ENCODE measurements at regions not wholly inside any gene's neighbourhood (a gene's known extent, or its start where the extent isn't known, plus 50 kb on each side); places are given as distances from the start of the nearest gene placed in this dataset.

- FAIRE-seq, result no peak
- POLR2A ChIA-PET, result no interaction called here
- Histone ChIP-seq H3K4me2 (no peak overlapping the region), H3K27ac (no peak overlapping the region), H3K4me1 (no peaks in the 10 kb centered on the region), H3K9me3 (no peaks in the 10 kb centered on the region), H3K4me3 (no peak overlapping the region)
- ATAC-seq, result no peak
- no peak for DNase-seq (ENCODE audit: low read depth in 1 of 2, low spot score in 1 of 2)
- WGBS (ENCODE audit: missing lambda C conversion rate), result 44% methylated on average over 3 of the region's 3 CpGs
- no peak for TF ChIP-seq REST (IDR thresholded peaks at IDR 0.05)
- TF ChIP-seq ZFP36 (IDR thresholded peaks at IDR 0.05; ENCODE audit: borderline replicate concordance, partially characterized antibody), result no peak
- no peak for TF ChIP-seq E2F6 (IDR thresholded peaks at IDR 0.05; ENCODE audit: borderline replicate concordance, low read depth)
- no peak for TF ChIP-seq CBX8 (IDR thresholded peaks at IDR 0.05)
- TF ChIP-seq EHMT2 (IDR thresholded peaks at IDR 0.05; ENCODE audit: low read depth), result no peak
- CTCF ChIA-PET, result no interaction called here
Observed at GRCh38 chr13:87961546-87961945, 290.4 kb downstream of the SLITRK5 start.

- H3K9me3 ChIP-seq, result no peaks in the 10 kb centered on the region
- no peak overlapping the region for H3K4me3 ChIP-seq
- ChIA-PET CTCF (no interaction called here), POLR2A (no interaction called here)
- no peaks in the 10 kb centered on the region for H3K4me1 ChIP-seq
- H3K4me2 ChIP-seq, result no peak overlapping the region
- TF ChIP-seq TP53 (CRISPR knock-in tag; IDR thresholded peaks at IDR 0.05) (no peak), CTCF (IDR thresholded peaks at IDR 0.05) (no peak), MAZ (IDR thresholded peaks at IDR 0.05; ENCODE audit: borderline replicate concordance, low read depth, low read length) (no peak), CBX2 (IDR thresholded peaks at IDR 0.05; ENCODE audit: borderline replicate concordance, low read depth) (no peak), JUNB (IDR thresholded peaks at IDR 0.05) (no peak), RFX5 (IDR thresholded peaks at IDR 0.05) (no peak), POLR2AphosphoS2 (conservative IDR thresholded peaks at IDR 0.05; ENCODE audit: low read length) (no peak), ELK1 (IDR thresholded peaks at IDR 0.05; ENCODE audit: low read depth, low read length) (no peak), MYC (IDR thresholded peaks at IDR 0.05; ENCODE audit: borderline replicate concordance, low read length) (no peak), HMGXB4 (CRISPR knock-in tag; IDR thresholded peaks at IDR 0.05; ENCODE audit: borderline replicate concordance) (no peak), HOXA7 (CRISPR knock-in tag; IDR thresholded peaks at IDR 0.05) (no peak), HOXB13 (CRISPR knock-in tag; IDR thresholded peaks at IDR 0.05; ENCODE audit: low read depth) (no peak), HDAC2 (IDR thresholded peaks at IDR 0.05) (no peak), ATOH8 (CRISPR knock-in tag; IDR thresholded peaks at IDR 0.05; ENCODE audit: low read depth) (no peak)
- no peak overlapping the region for H3K27ac ChIP-seq
- ATAC-seq (no peak), DNase-seq (ENCODE audit: low read depth in 1 of 2, low spot score in 1 of 2) (no peak), FAIRE-seq (no peak)
- 10% methylated on average over 1 of the region's 1 CpG for WGBS (ENCODE audit: missing lambda C conversion rate)
Observed at GRCh38 chr13:87972568-87972967, 301.4 kb downstream of the SLITRK5 start.
